ENCODE measurements at regions not wholly inside any gene's neighbourhood (a gene's known extent, or its start where the extent isn't known, plus 50 kb on each side); places are given as distances from the start of the nearest gene placed in this dataset.

DNA sequence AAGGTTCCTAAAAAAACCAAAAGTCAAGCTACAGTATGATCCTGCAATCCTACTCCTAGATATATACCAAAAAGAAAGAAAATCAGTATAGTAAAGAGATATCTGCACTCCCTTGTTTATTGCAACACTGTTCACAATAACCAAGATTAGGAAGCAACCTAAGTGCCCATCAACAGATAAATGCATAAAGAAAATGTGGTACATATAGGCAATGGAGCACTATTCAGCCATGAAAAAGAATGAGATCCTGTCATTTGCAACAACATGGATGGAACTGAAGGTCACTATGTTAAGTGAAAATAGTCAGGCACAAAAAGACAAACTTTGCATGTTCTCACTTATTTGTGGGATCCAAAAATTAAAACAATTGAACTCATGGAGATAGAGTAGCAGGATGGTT, 1159.5 kb upstream of the AUTS2 start:
- Histone ChIP-seq H3K9me3 (no peaks in the 10 kb centered on the region), H3K36me3 (no peaks in the 10 kb centered on the region), H3K9ac (ENCODE audit: low read depth in 2 of 2, low read length in 2 of 2) (no peak overlapping the region), H3K4me1 (no peaks in the 10 kb centered on the region), H3K4me3 (no peak overlapping the region), H3K27ac (no peak overlapping the region), H3K27me3 (no peaks in the 10 kb centered on the region)
- no peak for DNase-seq
- intact Hi-C loops (cut with DNase I) = no loop called here
- TF ChIP-seq, protein P1, sequence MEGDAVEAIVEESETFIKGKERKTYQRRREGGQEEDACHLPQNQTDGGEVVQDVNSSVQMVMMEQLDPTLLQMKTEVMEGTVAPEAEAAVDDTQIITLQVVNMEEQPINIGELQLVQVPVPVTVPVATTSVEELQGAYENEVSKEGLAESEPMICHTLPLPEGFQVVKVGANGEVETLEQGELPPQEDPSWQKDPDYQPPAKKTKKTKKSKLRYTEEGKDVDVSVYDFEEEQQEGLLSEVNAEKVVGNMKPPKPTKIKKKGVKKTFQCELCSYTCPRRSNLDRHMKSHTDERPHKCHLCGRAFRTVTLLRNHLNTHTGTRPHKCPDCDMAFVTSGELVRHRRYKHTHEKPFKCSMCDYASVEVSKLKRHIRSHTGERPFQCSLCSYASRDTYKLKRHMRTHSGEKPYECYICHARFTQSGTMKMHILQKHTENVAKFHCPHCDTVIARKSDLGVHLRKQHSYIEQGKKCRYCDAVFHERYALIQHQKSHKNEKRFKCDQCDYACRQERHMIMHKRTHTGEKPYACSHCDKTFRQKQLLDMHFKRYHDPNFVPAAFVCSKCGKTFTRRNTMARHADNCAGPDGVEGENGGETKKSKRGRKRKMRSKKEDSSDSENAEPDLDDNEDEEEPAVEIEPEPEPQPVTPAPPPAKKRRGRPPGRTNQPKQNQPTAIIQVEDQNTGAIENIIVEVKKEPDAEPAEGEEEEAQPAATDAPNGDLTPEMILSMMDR (IDR thresholded peaks at IDR 0.05) = no peak

DNA sequence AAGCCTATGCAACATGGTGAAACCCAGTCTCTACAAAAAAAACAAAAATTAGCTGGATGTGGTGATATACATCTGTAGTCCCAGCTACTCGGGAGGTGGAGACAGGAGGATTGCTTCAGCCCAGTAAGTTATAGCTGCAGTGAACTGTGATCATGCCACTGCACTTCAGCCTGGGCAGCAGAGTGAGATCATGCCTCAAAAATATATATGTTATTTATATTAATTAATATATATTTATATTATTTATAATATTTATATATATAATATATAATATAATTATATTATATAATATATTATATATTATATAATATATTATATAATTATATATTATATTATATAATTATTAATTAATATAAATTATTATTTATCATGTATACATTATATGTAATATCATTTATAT, 1158.4 kb upstream of the AUTS2 start:
- H3K36me3 ChIP-seq = no peaks in the 10 kb centered on the region
- no peak overlapping the region for H3K9ac ChIP-seq (ENCODE audit: low read depth in 2 of 2, low read length in 2 of 2)
- intact Hi-C loops (cut with DNase I) = no loop called here
- H3K4me3 ChIP-seq = no peak overlapping the region
- DNase-seq = no peak
- no peak overlapping the region for H3K27ac ChIP-seq
- no peaks in the 10 kb centered on the region for H3K27me3 ChIP-seq
- TF ChIP-seq, protein P1 (IDR thresholded peaks at IDR 0.05) = no peak
- no peaks in the 10 kb centered on the region for H3K9me3 ChIP-seq
- H3K4me1 ChIP-seq = no peaks in the 10 kb centered on the region

DNA sequence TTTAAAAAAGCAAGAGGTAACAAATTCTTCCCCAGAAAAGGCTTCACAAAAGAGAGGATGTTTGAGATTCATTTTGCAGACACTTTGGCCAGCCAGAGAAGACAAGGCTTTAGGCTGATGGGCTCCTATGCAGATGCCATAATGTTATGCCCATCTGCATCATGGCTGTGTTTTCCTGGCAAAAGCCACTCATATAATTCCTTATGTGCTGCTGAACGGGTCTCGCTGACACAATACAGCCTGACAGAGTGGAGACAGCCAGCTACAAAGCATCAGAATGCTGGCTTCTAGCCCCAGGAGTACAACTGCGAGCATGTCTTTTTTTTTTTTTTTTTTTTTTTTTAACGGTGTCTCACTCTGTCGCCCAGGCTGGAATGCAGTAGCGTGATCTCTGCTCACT, 1157.4 kb upstream of the AUTS2 start:
- TF ChIP-seq, protein P1 (IDR thresholded peaks at IDR 0.05) = no peak

DNA sequence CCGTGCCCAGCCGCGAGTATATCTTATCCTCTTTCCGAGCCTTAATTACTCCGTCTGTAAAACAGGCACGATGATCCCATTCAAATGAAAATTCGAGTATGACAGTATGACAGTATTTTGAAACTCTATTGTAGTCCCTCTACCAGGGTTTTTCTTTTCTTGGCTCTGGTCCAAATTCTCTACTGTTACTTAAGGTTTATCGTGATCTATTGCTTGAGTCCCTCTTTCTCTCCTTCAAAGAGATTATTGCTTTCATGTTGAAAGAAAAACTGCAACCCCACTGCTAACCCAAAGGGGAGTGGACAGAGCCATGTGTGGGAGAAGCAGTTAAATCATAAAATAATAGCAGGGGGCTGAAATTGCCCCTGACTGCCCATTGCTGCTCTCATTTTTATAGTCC, 1156.6 kb upstream of the AUTS2 start:
- H3K9me3 ChIP-seq = no peaks in the 10 kb centered on the region
- no peak overlapping the region for H3K9ac ChIP-seq (ENCODE audit: low read depth in 2 of 2, low read length in 2 of 2)
- H3K27ac ChIP-seq = no peak overlapping the region
- DNase-seq = no peak
- TF ChIP-seq, protein P1 (IDR thresholded peaks at IDR 0.05) = no peak
- no peak overlapping the region for H3K4me3 ChIP-seq
- no peaks in the 10 kb centered on the region for H3K4me1 ChIP-seq
- intact Hi-C loops (cut with DNase I) = no loop called here
- H3K36me3 ChIP-seq = no peaks in the 10 kb centered on the region
- H3K27me3 ChIP-seq = no peaks in the 10 kb centered on the region

More for the DNA sequence above, 1157.4 kb upstream of the AUTS2 start:
- no peaks in the 10 kb centered on the region for H3K9me3 ChIP-seq
- no peak for DNase-seq
- H3K36me3 ChIP-seq = no peaks in the 10 kb centered on the region
- no peak overlapping the region for H3K27ac ChIP-seq
- intact Hi-C loops (cut with DNase I) = no loop called here
- H3K4me1 ChIP-seq = no peaks in the 10 kb centered on the region
- no peaks in the 10 kb centered on the region for H3K27me3 ChIP-seq
- H3K9ac ChIP-seq (ENCODE audit: low read depth in 2 of 2, low read length in 2 of 2) = no peak overlapping the region
- no peak overlapping the region for H3K4me3 ChIP-seq

DNA sequence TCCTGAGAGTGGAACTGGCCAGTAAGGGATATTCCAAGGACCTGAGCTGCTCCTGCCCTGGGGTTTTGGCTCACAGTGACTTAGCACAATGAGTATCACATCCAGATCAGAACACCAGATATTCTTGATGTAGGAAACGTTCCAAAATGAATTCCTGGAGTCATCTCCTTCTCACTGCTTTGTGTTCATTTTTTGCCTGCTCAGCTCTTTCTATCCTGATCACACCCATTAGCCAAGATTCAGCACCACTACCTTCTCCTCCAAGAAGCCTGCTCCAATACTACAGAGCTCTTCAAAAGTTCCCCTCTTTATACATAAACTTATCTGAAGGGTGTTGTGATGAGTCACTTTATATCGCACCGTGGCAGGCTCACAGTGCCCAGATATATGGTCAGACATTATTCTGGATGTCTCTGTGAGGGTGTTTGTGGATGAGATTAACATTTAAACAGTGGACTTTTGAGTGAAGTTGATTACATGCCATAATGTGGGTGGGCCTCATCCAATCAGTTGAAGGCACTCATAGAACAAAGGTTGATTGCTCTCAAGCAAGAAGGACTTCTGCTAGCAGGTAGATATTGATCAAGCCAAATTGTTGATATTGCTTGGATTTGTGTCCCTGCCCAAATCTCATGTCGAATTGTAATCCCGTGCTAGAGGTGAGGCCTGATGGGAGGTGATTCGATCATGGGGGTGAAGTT, 1155.2 kb upstream of the AUTS2 start:
- no peak for DNase-seq
- intact Hi-C loops (cut with DNase I) = no loop called here
- H3K27ac ChIP-seq = no peak overlapping the region
- TF ChIP-seq, protein P1 (IDR thresholded peaks at IDR 0.05) = no peak
- H3K4me3 ChIP-seq = no peak overlapping the region
- no peaks in the 10 kb centered on the region for H3K9me3 ChIP-seq
- no peaks in the 10 kb centered on the region for H3K36me3 ChIP-seq
- H3K4me1 ChIP-seq = no peaks in the 10 kb centered on the region
- H3K9ac ChIP-seq (ENCODE audit: low read depth in 2 of 2, low read length in 2 of 2) = no peak overlapping the region
- H3K27me3 ChIP-seq = no peaks in the 10 kb centered on the region

Data from colonic mucosa (tissue), 4 donors.